ENCODE measurements at regions not wholly inside any gene's neighbourhood (a gene's known extent, or its start where the extent isn't known, plus 50 kb on each side); places are given as distances from the start of the nearest gene placed in this dataset.
A peak's percentile ranks its signal among the peaks of the same experiment; 100 is the strongest.

GRCh38 chr6:125658136-125658535, 91.3 kb upstream of the HEY2 start:
- no peak for DNase-seq (ENCODE audit: low read depth)

GRCh38 chr6:125658759-125659431, 90.5 kb upstream of the HEY2 start:
- DNase-seq (ENCODE audit: low read depth), result peak; percentile 17

- DNase-seq (ENCODE audit: low read depth), result no peak
Observed at GRCh38 chr6:125659887-125660286, 89.5 kb upstream of the HEY2 start.

- DNase-seq (ENCODE audit: low read depth), result no peak
Observed at GRCh38 chr6:125662296-125662695, 87.1 kb upstream of the HEY2 start.

GRCh38 chr6:125665295-125665814, 84.1 kb upstream of the HEY2 start:
- DNase-seq (ENCODE audit: low read depth), result no peak

GRCh38 chr6:125667326-125667725, 82.1 kb upstream of the HEY2 start:
- DNase-seq (ENCODE audit: low read depth), result no peak

GRCh38 chr6:125668071-125668470, 81.4 kb upstream of the HEY2 start:
- no peak for DNase-seq (ENCODE audit: low read depth)

- DNase-seq (ENCODE audit: low read depth), result no peak
Observed at GRCh38 chr6:125670568-125670967, 78.9 kb upstream of the HEY2 start.

GRCh38 chr6:125671323-125671722, 78.1 kb upstream of the HEY2 start:
- DNase-seq (ENCODE audit: low read depth), result no peak

- no peak for DNase-seq (ENCODE audit: low read depth)
Observed at GRCh38 chr6:125674230-125674629, 75.2 kb upstream of the HEY2 start.

- no peak for DNase-seq (ENCODE audit: low read depth)
Observed at GRCh38 chr6:125678601-125679000, 70.8 kb upstream of the HEY2 start.

- DNase-seq (ENCODE audit: low read depth), result no peak
Observed at GRCh38 chr6:125679128-125679527, 70.3 kb upstream of the HEY2 start.

- DNase-seq (ENCODE audit: low read depth), result no peak
Observed at GRCh38 chr6:125679651-125680050, 69.8 kb upstream of the HEY2 start.

GRCh38 chr6:125682939-125683338, 66.5 kb upstream of the HEY2 start:
- DNase-seq (ENCODE audit: low read depth), result no peak

GRCh38 chr6:125688138-125688537, 61.3 kb upstream of the HEY2 start:
- no peak for DNase-seq (ENCODE audit: low read depth)

GRCh38 chr6:125693480-125693879, 56.0 kb upstream of the HEY2 start:
- DNase-seq (ENCODE audit: low read depth), result no peak

GRCh38 chr6:125699591-125699990, 49.8 kb upstream of the HEY2 start:
- DNase-seq (ENCODE audit: low read depth), result no peak

Measured in fibroblast of the conjunctiva (primary cell).